AG09319 (cell line): ENCODE measurements at regions not wholly inside any gene's neighbourhood (a gene's known extent, or its start where the extent isn't known, plus 50 kb on each side); places are given as distances from the start of the nearest gene placed in this dataset.

Source experiments
- DNase-seq: peaks from one replicate; pipeline ENCODE4 v3.0.0-alpha.2; 2010; ENCODE audit warnings: low read depth; ENCODE audit errors: extremely low read depth
- TF ChIP-seq, protein P1 (sequence below): IDR thresholded peaks from 2 replicates; pipeline ENCODE4 v1.5.1; 2011; ENCODE audit warnings: low read depth, mild to moderate bottlenecking, inconsistent platforms, low read length, moderate library complexity

DNA sequence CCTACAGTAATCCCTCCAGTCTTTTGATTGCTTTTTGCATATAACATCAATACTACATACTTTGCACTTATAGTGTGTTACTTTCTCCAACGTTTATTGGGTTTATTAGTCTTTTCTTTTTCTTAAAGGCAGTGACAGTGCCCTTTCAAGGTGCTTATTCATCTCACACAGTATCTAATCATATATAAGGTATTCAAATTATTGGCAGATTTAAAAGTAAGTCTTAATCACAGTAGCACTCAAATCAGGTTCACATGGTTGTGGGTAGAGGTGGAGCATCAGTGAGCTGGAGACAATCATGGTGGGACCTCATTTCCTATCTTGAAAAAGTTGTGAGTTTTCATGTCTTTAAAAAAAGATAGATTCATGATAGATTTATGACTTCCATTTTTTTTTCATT, 706.2 kb downstream of the GALC start:
- DNase-seq = no peak
- TF ChIP-seq, protein P1, sequence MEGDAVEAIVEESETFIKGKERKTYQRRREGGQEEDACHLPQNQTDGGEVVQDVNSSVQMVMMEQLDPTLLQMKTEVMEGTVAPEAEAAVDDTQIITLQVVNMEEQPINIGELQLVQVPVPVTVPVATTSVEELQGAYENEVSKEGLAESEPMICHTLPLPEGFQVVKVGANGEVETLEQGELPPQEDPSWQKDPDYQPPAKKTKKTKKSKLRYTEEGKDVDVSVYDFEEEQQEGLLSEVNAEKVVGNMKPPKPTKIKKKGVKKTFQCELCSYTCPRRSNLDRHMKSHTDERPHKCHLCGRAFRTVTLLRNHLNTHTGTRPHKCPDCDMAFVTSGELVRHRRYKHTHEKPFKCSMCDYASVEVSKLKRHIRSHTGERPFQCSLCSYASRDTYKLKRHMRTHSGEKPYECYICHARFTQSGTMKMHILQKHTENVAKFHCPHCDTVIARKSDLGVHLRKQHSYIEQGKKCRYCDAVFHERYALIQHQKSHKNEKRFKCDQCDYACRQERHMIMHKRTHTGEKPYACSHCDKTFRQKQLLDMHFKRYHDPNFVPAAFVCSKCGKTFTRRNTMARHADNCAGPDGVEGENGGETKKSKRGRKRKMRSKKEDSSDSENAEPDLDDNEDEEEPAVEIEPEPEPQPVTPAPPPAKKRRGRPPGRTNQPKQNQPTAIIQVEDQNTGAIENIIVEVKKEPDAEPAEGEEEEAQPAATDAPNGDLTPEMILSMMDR = no peak

DNA sequence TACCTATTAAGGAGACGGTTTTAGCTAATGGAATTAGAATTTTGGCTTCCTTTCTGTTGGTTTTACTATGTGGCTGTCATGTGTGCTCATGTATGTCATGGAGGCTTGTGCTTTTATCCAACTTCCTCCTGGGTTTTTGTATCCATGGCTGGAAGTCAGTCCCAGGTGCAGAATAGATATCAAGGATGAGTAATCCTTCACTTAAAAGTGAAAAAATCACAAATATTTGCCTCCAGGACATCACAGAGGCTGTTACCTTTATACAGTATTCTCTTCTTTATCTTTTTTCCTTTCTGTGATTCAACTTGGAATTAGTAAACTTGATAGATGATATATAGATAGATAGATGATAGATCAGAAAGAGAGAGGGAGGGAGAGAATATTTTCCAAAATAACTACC, 706.8 kb downstream of the GALC start:
- TF ChIP-seq, protein P1 = no peak
- no peak for DNase-seq

DNA sequence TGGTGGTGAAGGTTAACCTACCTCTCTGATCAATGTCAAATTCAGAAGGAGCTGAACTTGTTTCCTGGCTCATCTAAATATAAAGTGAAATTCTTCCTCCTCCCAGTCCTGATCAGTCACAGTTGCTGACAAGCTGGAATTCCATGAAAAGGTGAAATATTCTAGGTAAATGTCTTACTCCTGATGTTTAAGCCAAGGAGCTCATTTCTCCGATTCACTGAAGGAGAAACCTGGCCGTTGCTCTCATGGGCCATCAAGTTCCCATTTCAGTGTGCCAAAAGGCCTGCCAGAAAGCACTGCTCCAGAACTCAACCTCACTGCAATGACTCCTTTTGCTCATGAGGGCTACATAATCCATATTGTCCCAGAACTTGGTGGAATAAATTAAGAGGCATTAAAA, 707.5 kb downstream of the GALC start:
- no peak for DNase-seq
- TF ChIP-seq, protein P1 = no peak

DNA sequence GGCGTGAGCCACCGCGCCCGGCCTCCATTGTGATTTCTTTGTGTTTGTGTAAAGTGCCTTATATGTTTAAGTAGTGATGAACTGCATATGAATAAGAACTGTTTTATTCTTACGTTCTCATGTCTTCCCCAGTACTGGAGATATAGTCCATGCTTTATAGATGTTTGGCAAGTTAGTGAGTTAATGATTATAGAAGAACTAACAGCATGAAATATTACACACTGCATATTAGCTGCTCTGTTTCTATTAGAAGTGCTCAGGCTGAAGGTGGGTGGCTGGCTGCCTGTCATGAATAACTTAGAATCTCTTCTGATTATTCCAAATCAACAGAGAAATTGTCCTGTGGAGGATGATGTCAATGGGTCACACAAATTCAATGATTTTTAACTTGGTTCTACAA, 709.4 kb downstream of the GALC start:
- TF ChIP-seq, protein P1 = no peak
- no peak for DNase-seq

DNA sequence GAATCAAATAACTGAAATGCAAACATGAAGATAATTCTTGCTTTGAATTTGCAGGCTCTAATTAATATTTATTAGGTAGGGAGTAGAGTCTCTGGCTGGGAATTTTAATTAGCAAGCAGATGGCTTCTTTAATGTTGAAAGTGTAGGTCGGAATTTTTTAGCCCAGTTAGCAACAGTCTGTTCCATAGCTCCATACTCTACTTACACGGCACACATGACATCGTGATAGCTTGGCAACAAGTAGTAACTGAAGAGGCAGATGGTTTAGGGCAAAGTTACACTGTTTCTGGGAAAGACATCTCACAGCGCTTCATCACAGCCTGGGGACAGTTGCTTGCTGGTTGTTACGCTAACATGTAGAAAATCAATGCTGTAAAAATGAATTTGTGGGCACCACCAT, 710.7 kb downstream of the GALC start:
- TF ChIP-seq, protein P1 = no peak

DNA sequence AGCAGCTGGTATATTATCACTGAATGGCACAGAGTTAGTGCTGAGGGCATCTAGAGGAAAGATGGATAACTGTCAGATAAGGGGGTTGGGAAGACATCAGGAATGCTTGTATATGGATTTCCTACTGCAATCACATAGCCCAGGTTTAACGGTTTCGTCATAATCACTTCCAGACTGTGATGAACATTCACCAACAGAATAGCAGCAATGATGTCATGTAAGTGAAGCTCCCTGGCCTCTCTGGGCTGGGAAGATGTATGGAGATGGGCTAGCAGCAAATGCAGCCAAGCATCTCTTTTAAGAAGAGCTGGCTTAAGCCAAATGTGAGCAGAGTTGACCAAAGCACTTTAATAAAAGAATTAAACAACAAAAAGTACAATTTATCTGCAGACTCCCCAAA, 714.6 kb downstream of the GALC start:
- DNase-seq = no peak
- TF ChIP-seq, protein P1 = no peak

More for the DNA sequence above, 710.7 kb downstream of the GALC start:
- no peak for DNase-seq

DNA sequence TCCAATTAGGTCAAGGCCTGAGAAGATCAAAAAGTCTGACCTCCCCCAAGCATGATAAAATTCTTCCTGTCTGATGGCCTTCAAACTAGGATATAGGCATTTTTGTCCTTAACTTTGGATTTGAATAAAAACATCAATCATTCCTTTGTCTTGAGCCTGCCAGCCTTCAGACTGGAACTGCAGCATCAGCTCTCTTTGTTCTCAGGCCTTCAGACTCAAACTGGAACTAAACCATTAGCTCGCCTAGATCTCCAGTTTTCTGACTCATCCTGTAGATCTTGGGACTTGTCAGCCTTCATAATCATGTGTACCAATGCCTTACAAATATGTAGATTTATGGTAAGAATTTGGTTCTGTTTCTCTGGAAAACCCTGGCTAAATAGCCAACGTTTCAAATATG, 721.7 kb downstream of the GALC start:
- DNase-seq = no peak
- TF ChIP-seq, protein P1 = no peak
